ENCODE measurements at regions not wholly inside any gene's neighbourhood (a gene's known extent, or its start where the extent isn't known, plus 50 kb on each side); places are given as distances from the start of the nearest gene placed in this dataset.

DNA sequence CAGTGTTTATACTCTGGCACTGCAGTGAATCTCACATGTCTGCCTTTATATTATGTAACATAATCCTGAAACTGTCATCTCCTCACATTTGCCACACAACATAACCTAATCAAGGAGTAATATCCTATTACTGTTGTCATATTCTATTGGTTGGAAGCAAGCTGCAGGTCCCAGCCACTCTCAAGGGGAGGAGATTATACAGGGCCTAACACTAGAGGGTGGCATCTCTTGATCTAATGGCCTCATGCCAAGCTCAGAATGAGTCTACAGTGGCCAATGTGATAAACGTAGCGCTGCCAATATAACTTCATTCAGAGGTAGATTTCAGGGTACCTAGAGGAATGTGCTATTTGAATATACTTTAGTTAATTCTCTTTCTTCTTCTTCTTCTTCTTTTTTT lies 166.8 kb downstream of the BACH1 start:
- H3K4me2 ChIP-seq (replicated peaks; ENCODE audit: extremely low read depth, low read length, poor library complexity, severe bottlenecking): no peak overlapping the region
- H3K9ac ChIP-seq (ENCODE audit: insufficient read depth, low read length, poor library complexity, severe bottlenecking): no peak overlapping the region
- H3K9me3 ChIP-seq (replicated peaks in 1 of 2; ENCODE audit: control insufficient read depth in 1 of 2, insufficient read depth in 1 of 2, low read length in 2 of 2): no peaks in the 10 kb centered on the region
- no peaks in the 10 kb centered on the region for H3K27me3 ChIP-seq (ENCODE audit: control insufficient read depth in 2 of 2, insufficient read depth in 2 of 2, low read length in 2 of 2)
- peaks cover 0 to 1% (median 0%) of the 10 kb centered on the region in 3 donors for H3K27me3 Mint-ChIP-seq (ENCODE audit: low read depth in 3 of 3)
- no peaks in the 10 kb centered on the region for H3K4me1 ChIP-seq (ENCODE audit: control insufficient read depth in 1 of 2, insufficient read depth in 2 of 2, low read length in 2 of 2)
- H3K79me2 ChIP-seq (ENCODE audit: insufficient read depth, low read length): no peaks in the 10 kb centered on the region
- peaks cover 0 to 17% of the 10 kb centered on the region in 2 donors for H3K36me3 ChIP-seq (replicated peaks in 1 of 2; ENCODE audit: control insufficient read depth in 1 of 2, insufficient read depth in 2 of 2, low read length in 2 of 2)
- no peak overlapping the region for H3K27ac ChIP-seq (ENCODE audit: low read depth in 1 of 2, low read length in 2 of 2)
- peaks cover 2 to 14% (median 10%) of the 10 kb centered on the region in 7 donors for H3K9me3 Mint-ChIP-seq
- no peak overlapping the region for H3K4me3 ChIP-seq (replicated peaks in 1 of 3; ENCODE audit: low read depth in 2 of 3, low read length in 3 of 3)
- H3K36me3 Mint-ChIP-seq: peaks cover 19 to 41% of the 10 kb centered on the region in 2 donors
- H4K20me1 ChIP-seq (ENCODE audit: insufficient read depth, low read length): no peaks in the 10 kb centered on the region
- whole genome bisulfite sequencing (ENCODE audit: insufficient coverage): no CpG with 5 or more reads among the region's 2 CpGs
- no peak for DNase-seq
- peaks cover 8% of the 10 kb centered on the region for H3K4me1 Mint-ChIP-seq
- TF ChIP-seq, protein P1, sequence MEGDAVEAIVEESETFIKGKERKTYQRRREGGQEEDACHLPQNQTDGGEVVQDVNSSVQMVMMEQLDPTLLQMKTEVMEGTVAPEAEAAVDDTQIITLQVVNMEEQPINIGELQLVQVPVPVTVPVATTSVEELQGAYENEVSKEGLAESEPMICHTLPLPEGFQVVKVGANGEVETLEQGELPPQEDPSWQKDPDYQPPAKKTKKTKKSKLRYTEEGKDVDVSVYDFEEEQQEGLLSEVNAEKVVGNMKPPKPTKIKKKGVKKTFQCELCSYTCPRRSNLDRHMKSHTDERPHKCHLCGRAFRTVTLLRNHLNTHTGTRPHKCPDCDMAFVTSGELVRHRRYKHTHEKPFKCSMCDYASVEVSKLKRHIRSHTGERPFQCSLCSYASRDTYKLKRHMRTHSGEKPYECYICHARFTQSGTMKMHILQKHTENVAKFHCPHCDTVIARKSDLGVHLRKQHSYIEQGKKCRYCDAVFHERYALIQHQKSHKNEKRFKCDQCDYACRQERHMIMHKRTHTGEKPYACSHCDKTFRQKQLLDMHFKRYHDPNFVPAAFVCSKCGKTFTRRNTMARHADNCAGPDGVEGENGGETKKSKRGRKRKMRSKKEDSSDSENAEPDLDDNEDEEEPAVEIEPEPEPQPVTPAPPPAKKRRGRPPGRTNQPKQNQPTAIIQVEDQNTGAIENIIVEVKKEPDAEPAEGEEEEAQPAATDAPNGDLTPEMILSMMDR (IDR thresholded peaks at IDR 0.05): no peak
- H3K4me3 Mint-ChIP-seq: no peak overlapping the region
- intact Hi-C loops (cut with micrococcal nuclease): no loop called here
- peak overlapping the region in 1 of 7 donors; percentile 55 for H3K27ac Mint-ChIP-seq
- H2AFZ ChIP-seq (ENCODE audit: insufficient read depth, low read depth, low read length, poor library complexity, severe bottlenecking): no peak overlapping the region

DNA sequence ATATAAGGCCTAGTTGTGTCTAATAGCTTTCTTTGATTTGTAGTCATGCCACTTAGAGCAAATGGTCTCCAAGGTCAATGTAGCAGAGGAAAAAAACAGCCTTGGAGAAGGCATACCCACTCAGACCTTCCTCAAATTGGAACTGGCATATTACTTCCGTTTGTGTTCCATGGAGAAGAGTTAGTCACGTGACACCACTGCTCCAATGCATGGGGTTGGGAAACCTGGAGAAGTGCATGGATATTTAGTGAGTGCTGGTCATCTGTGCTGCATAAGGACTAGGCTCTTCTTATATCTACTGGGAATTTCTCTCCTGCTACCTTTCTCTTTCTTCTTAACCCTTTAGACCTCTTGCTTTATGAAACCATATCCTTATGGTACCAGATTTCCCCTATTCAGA lies 167.8 kb downstream of the BACH1 start:
- no peaks in the 10 kb centered on the region for H4K20me1 ChIP-seq (ENCODE audit: insufficient read depth, low read length)
- H3K9me3 ChIP-seq (replicated peaks in 1 of 2; ENCODE audit: control insufficient read depth in 1 of 2, insufficient read depth in 1 of 2, low read length in 2 of 2): no peaks in the 10 kb centered on the region
- no peak overlapping the region for H2AFZ ChIP-seq (ENCODE audit: insufficient read depth, low read depth, low read length, poor library complexity, severe bottlenecking)
- H3K36me3 ChIP-seq (replicated peaks in 1 of 2; ENCODE audit: control insufficient read depth in 1 of 2, insufficient read depth in 2 of 2, low read length in 2 of 2): peaks cover 0 to 15% of the 10 kb centered on the region in 2 donors
- H3K27ac Mint-ChIP-seq: no peak overlapping the region
- peaks cover 0 to 4% (median 3%) of the 10 kb centered on the region in 7 donors for H3K9me3 Mint-ChIP-seq
- H3K4me2 ChIP-seq (replicated peaks; ENCODE audit: extremely low read depth, low read length, poor library complexity, severe bottlenecking): no peak overlapping the region
- H3K36me3 Mint-ChIP-seq: peaks cover 13 to 33% of the 10 kb centered on the region in 2 donors
- H3K4me1 ChIP-seq (ENCODE audit: control insufficient read depth in 1 of 2, insufficient read depth in 2 of 2, low read length in 2 of 2): no peaks in the 10 kb centered on the region
- H3K79me2 ChIP-seq (ENCODE audit: insufficient read depth, low read length): no peaks in the 10 kb centered on the region
- intact Hi-C loops (cut with micrococcal nuclease): no loop called here
- no peak overlapping the region for H3K27ac ChIP-seq (ENCODE audit: low read depth in 1 of 2, low read length in 2 of 2)
- H3K4me1 Mint-ChIP-seq: peaks cover 12% of the 10 kb centered on the region
- H3K27me3 Mint-ChIP-seq (ENCODE audit: low read depth in 3 of 3): peaks cover 0 to 1% (median 1%) of the 10 kb centered on the region in 3 donors
- H3K4me3 Mint-ChIP-seq: no peak overlapping the region
- no peak overlapping the region for H3K9ac ChIP-seq (ENCODE audit: insufficient read depth, low read length, poor library complexity, severe bottlenecking)
- WGBS (ENCODE audit: insufficient coverage): no CpG with 5 or more reads among the region's 2 CpGs
- TF ChIP-seq, protein P1 (IDR thresholded peaks at IDR 0.05): no peak
- no peak for DNase-seq
- no peaks in the 10 kb centered on the region for H3K27me3 ChIP-seq (ENCODE audit: control insufficient read depth in 2 of 2, insufficient read depth in 2 of 2, low read length in 2 of 2)
- H3K4me3 ChIP-seq (replicated peaks in 1 of 3; ENCODE audit: low read depth in 2 of 3, low read length in 3 of 3): no peak overlapping the region

Measured in CD14-positive monocyte (primary cell).